ENCODE measurements at regions not wholly inside any gene's neighbourhood (a gene's known extent, or its start where the extent isn't known, plus 50 kb on each side); places are given as distances from the start of the nearest gene placed in this dataset.

- TF ChIP-seq ZNF274 (IDR thresholded peaks at IDR 0.05; ENCODE audit: low read length), result no peak
- no peak for TF ChIP-seq ZNF274 (tag by site-specific recombination; IDR thresholded peaks at IDR 0.05; ENCODE audit: borderline replicate concordance)
- TF ChIP-seq PRDM4 (tag by site-specific recombination; IDR thresholded peaks at IDR 0.05), result no peak
- no peak for TF ChIP-seq PRDM6 (tag by site-specific recombination; IDR thresholded peaks at IDR 0.05)
- TF ChIP-seq ZNF280C (tag by site-specific recombination; IDR thresholded peaks at IDR 0.05), result no peak
- TF ChIP-seq YY1 (tag by site-specific recombination; IDR thresholded peaks at IDR 0.05), result no peak
Measured at GRCh38 chr4:147104768-147105167, 159.1 kb upstream of the TTC29 start (continued).

- no peak overlapping the region for H3K4me3 ChIP-seq (ENCODE audit: low read depth, low read length)
- ChIA-PET CTCF (interaction anchor here (0.7 to 1.3 kb wide), 2 partner anchors 12 to 522 kb away, joined by 3 to 4 read pairs; no protein-coding TSS in a partner anchor), POLR2A (no interaction called here)
- H3K4me1 ChIP-seq (ENCODE audit: control insufficient read depth, insufficient read depth, low read length), result no peaks in the 10 kb centered on the region
- no peaks in the 10 kb centered on the region for H3K36me3 ChIP-seq (ENCODE audit: control insufficient read depth in 2 of 2, insufficient read depth in 1 of 2, low read length in 2 of 2)
- no peaks in the 10 kb centered on the region for H3K9me3 ChIP-seq (ENCODE audit: control insufficient read depth, insufficient read depth, low read depth, low read length)
- H3K27ac ChIP-seq (ENCODE audit: extremely low read depth, low read depth, low read length), result no peak overlapping the region
- no peak for TF ChIP-seq ZNF302 (tag by site-specific recombination; IDR thresholded peaks at IDR 0.05; ENCODE audit: low read depth)
- TF ChIP-seq ZSCAN23 (tag by site-specific recombination; IDR thresholded peaks at IDR 0.05), result no peak
- TF ChIP-seq ZBTB49 (tag by site-specific recombination; IDR thresholded peaks at IDR 0.05; ENCODE audit: low read depth), result no peak
- TF ChIP-seq ZNF621 (tag by site-specific recombination; IDR thresholded peaks at IDR 0.05), result no peak
- TF ChIP-seq ZNF280C (tag by site-specific recombination; IDR thresholded peaks at IDR 0.05), result no peak
- TF ChIP-seq SCRT2 (tag by site-specific recombination; IDR thresholded peaks at IDR 0.05), result no peak
- TF ChIP-seq ZNF704 (tag by site-specific recombination; IDR thresholded peaks at IDR 0.05), result no peak
- TF ChIP-seq ZNF18 (tag by site-specific recombination; IDR thresholded peaks at IDR 0.05), result no peak
- no peak for TF ChIP-seq ZFP3 (tag by site-specific recombination; IDR thresholded peaks at IDR 0.05; ENCODE audit: low read depth)
- TF ChIP-seq ZNF837 (tag by site-specific recombination; IDR thresholded peaks at IDR 0.05), result no peak
- no peak for TF ChIP-seq ZNF548 (tag by site-specific recombination; IDR thresholded peaks at IDR 0.05)
- no peak for TF ChIP-seq ZSCAN5A (tag by site-specific recombination; IDR thresholded peaks at IDR 0.05)
- TF ChIP-seq ZNF174 (tag by site-specific recombination; IDR thresholded peaks at IDR 0.05), result no peak
Measured at GRCh38 chr4:147108409-147108808, 162.7 kb upstream of the TTC29 start.

All from HEK293 (cell line).